A549 (cell line): ENCODE measurements at regions not wholly inside any gene's neighbourhood (a gene's known extent, or its start where the extent isn't known, plus 50 kb on each side); places are given as distances from the start of the nearest gene placed in this dataset.
"Not testable (repeated sequence)": the region's sequence is repeated elsewhere in the genome, so short reads cannot be mapped to it uniquely, and the experiment has no call there.

Source experiments
- POLR2A ChIP-seq: IDR thresholded peaks from 2 replicates; pipeline ENCODE4 v1.6.1; 2012; ENCODE audit warnings: mild to moderate bottlenecking, low read length
- TF ChIP-seq, protein P1 (sequence below): fragments of >200 bp; sonication (Bioruptor Twin); formaldehyde crosslinking; IDR thresholded peaks from 3 replicates; pipeline ENCODE4 v1.5.1; 2016
- TF ChIP-seq, protein P2 (sequence below): fragments of 450-650 bp; IDR thresholded peaks from 2 replicates; pipeline ENCODE4 v1.6.1; 2014; ENCODE audit warnings: antibody characterized with exemption
- TF ChIP-seq, protein P3 (sequence below): fragments of 200-600 bp; sonication (generic); IDR thresholded peaks from 2 replicates; pipeline ENCODE4 v1.6.1; 2016; ENCODE audit warnings: antibody characterized with exemption, mild to moderate bottlenecking, moderate library complexity
- TF ChIP-seq, protein P4 (sequence below): IDR thresholded peaks from 2 replicates; pipeline ENCODE4 v1.6.1; 2012

DNA sequence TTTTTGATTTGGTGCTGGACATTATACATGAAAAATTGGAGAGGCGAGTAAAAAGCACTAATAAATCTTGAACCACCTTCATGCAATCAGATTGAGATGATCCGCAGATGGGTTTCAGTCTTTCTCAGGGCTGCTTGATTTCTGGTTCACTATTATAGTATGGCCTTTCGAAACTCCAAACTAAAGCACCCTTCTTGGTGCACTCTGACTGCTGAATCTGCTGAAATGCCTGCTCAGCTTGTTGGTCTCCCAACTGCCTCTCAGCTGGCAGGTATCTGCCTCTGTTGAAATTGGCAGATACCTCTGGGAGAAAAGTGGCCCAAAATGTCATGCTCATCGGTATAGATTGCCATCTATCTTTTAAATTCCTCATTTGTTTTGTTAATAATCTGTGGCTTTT, 102.5 kb upstream of the WIPF3 start:
- TF ChIP-seq, protein P1, sequence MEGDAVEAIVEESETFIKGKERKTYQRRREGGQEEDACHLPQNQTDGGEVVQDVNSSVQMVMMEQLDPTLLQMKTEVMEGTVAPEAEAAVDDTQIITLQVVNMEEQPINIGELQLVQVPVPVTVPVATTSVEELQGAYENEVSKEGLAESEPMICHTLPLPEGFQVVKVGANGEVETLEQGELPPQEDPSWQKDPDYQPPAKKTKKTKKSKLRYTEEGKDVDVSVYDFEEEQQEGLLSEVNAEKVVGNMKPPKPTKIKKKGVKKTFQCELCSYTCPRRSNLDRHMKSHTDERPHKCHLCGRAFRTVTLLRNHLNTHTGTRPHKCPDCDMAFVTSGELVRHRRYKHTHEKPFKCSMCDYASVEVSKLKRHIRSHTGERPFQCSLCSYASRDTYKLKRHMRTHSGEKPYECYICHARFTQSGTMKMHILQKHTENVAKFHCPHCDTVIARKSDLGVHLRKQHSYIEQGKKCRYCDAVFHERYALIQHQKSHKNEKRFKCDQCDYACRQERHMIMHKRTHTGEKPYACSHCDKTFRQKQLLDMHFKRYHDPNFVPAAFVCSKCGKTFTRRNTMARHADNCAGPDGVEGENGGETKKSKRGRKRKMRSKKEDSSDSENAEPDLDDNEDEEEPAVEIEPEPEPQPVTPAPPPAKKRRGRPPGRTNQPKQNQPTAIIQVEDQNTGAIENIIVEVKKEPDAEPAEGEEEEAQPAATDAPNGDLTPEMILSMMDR, result not testable (repeated sequence)
- not testable (repeated sequence) for TF ChIP-seq POLR2A
- TF ChIP-seq, protein P2, sequence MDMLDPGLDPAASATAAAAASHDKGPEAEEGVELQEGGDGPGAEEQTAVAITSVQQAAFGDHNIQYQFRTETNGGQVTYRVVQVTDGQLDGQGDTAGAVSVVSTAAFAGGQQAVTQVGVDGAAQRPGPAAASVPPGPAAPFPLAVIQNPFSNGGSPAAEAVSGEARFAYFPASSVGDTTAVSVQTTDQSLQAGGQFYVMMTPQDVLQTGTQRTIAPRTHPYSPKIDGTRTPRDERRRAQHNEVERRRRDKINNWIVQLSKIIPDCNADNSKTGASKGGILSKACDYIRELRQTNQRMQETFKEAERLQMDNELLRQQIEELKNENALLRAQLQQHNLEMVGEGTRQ, result not testable (repeated sequence)
- TF ChIP-seq, protein P3, sequence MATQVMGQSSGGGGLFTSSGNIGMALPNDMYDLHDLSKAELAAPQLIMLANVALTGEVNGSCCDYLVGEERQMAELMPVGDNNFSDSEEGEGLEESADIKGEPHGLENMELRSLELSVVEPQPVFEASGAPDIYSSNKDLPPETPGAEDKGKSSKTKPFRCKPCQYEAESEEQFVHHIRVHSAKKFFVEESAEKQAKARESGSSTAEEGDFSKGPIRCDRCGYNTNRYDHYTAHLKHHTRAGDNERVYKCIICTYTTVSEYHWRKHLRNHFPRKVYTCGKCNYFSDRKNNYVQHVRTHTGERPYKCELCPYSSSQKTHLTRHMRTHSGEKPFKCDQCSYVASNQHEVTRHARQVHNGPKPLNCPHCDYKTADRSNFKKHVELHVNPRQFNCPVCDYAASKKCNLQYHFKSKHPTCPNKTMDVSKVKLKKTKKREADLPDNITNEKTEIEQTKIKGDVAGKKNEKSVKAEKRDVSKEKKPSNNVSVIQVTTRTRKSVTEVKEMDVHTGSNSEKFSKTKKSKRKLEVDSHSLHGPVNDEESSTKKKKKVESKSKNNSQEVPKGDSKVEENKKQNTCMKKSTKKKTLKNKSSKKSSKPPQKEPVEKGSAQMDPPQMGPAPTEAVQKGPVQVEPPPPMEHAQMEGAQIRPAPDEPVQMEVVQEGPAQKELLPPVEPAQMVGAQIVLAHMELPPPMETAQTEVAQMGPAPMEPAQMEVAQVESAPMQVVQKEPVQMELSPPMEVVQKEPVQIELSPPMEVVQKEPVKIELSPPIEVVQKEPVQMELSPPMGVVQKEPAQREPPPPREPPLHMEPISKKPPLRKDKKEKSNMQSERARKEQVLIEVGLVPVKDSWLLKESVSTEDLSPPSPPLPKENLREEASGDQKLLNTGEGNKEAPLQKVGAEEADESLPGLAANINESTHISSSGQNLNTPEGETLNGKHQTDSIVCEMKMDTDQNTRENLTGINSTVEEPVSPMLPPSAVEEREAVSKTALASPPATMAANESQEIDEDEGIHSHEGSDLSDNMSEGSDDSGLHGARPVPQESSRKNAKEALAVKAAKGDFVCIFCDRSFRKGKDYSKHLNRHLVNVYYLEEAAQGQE, result not testable (repeated sequence)
- TF ChIP-seq, protein P4, sequence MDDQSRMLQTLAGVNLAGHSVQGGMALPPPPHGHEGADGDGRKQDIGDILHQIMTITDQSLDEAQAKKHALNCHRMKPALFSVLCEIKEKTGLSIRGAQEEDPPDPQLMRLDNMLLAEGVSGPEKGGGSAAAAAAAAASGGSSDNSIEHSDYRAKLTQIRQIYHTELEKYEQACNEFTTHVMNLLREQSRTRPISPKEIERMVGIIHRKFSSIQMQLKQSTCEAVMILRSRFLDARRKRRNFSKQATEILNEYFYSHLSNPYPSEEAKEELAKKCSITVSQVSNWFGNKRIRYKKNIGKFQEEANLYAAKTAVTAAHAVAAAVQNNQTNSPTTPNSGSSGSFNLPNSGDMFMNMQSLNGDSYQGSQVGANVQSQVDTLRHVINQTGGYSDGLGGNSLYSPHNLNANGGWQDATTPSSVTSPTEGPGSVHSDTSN, result not testable (repeated sequence)
